HG03520 (cell line): ENCODE measurements at regions not wholly inside any gene's neighbourhood (a gene's known extent, or its start where the extent isn't known, plus 50 kb on each side); places are given as distances from the start of the nearest gene placed in this dataset.

ENCODE experiments used
- ATAC-seq: cut with Tn5 transposase; IDR thresholded peaks from one replicate; pipeline ENCODE4 v1.9.1; 2021; ENCODE audit warnings: mild to moderate bottlenecking, moderate library complexity; ENCODE audit not compliant: unreplicated experiment

- no peak for ATAC-seq
Measured at GRCh38 chr2:34373586-34374233, 774.6 kb upstream of the FAM98A start.

GRCh38 chr2:34372967-34373366 is 773.9 kb upstream of the FAM98A start:
- ATAC-seq: no peak

- ATAC-seq: no peak
Measured at GRCh38 chr2:34371711-34372110, 772.6 kb upstream of the FAM98A start.

DNA sequence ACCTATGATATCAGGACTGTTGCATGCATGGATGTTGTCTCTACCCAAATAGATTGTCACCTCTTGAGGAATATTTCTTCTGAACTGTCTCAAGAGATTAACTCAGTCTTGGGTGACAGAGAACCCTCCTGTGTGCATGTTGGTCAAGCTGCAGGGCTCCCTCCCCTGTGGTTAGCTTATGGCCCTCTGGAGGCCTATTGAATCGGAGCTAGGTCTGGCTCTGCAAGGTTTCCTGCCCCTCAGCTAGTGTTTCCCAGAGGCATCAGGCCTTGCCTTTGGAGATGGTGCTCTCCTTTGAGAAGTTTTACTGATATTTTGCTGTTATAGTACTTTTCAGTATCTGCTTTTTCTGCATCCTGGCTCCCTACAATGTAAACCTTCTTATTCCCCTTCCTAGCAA is 769.2 kb upstream of the FAM98A start:
- no peak for ATAC-seq

GRCh38 chr2:34365932-34366331 is 766.8 kb upstream of the FAM98A start:
- ATAC-seq: no peak

- no peak for ATAC-seq
Measured at GRCh38 chr2:34365512-34365911, 766.4 kb upstream of the FAM98A start.

DNA sequence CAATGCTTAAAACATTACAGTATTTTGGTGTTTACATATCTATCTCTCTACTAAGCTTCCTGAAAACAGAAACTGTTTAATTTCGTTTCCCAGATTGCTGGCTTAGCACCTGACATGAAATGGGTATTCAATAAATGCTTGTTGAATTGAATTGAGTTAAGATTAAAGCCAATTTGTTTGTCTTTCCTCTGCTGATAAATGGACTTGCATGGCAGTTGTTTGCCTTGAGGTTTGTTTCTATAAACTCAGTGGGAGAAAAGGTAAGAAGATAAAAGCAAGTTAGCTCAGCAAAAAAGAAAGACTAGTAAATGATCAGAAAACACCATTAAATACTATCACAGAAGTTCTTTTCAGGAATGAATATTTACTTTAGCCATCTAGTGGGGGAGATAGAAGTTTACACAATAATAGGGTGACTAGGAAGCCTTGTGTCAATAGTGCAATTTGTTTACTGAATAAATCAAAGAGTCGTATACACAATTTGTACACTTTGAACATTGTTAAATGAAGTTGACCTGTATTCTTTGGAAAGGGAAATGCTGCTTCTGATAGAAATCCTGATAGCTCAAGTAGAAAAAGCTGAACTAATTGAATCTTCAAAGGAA is 754.5 kb upstream of the FAM98A start:
- ATAC-seq: no peak

DNA sequence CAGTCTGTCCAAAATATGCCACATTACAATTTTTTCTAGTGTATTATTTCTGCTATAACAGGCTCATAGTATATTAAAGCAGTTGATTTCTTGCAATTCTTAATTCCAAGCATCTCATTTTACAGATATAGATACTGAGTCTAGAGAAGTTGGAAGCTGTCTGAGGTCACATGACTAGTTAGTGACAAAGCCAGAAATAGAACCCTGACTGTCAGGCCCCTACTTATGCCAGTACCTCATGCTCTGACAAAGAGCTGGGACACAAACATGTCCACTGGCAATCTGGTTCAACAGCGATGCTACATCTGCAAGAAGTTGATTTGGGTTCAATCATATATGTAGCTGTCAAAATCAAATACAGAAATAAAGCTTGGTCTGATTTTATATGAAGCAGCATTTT is 750.4 kb upstream of the FAM98A start:
- no peak for ATAC-seq

DNA sequence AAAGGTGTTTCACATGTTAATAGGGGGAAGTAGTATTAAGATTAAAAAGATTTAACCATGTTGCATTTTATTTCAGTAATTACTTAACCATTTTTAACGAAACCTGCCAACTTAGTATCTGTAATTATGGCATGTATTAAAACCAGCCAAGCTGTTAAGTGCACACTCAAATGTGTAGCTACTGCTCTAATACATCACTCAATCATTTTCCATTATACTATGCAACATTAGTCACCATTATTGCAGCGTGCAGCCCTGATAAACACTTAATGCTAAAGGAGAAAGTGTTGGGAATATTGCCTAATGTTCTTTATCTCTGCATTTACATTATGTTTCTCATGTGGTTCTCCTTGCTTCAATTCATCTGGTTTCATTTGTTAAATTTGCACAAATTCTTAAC is 745.9 kb upstream of the FAM98A start:
- ATAC-seq: no peak

GRCh38 chr2:34340307-34340706 is 741.2 kb upstream of the FAM98A start:
- ATAC-seq: no peak

GRCh38 chr2:34337735-34338134 is 738.6 kb upstream of the FAM98A start:
- ATAC-seq: no peak

DNA sequence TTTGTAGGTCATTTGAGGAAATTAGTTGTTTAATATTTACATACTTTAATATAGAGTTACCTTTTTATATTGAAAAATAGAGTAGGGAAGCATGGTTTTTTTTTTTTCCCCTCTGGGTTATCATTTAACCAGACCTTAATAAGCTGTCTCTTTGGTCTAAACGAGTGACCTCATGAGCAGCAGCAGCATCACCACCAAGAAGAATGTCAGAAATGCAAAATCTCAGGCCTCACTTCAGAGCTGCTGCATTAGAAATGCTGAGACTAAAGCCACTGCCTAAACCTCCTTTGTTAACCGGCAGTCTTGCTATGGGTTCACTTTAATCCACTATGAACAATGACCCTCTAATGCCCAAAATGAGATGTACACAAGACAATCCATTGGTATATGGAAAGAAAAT is 733.7 kb upstream of the FAM98A start:
- ATAC-seq: no peak

- no peak for ATAC-seq
Measured at GRCh38 chr2:34320056-34320455, 721.0 kb upstream of the FAM98A start.

- no peak for ATAC-seq
Measured at GRCh38 chr2:34317797-34318196, 718.7 kb upstream of the FAM98A start.

DNA sequence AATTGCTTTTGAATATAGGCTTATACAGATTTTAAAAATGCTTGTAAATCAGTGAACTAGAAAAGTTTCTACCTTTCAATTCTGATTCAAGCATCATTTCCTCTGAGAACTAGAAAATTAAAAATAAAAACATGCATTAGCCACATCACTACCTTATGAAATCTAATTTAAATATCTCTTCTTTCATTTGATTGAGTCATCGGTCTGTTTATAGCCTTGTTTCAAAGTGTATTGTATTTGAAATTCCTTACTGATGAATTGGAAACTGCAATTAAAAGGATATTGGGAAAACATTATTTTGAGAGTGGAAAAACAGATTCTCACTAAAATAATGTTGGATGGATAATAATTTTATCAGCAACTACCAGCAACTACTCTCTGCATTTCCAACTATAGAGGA is 717.7 kb upstream of the FAM98A start:
- ATAC-seq: no peak

GRCh38 chr2:34311816-34312215 is 712.7 kb upstream of the FAM98A start:
- ATAC-seq: no peak

DNA sequence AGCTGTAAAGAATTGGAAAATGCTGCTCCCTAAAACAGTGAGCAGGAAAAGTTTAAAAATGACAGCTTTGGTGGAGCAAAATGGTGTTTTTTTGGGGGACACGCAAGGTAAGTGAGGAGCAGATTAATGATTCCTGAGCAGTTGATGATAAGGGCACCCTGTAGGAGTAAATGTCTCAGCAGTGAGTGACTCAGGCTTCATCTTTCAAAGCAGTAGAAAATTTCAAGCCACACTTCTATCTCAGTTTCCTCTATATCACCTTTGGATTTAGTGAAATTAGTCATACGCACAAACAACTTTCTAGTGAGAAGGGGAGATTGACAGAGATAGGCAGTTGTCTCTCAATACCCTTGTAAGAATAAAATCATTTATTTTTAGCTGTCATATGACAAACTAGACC is 709.0 kb upstream of the FAM98A start:
- no peak for ATAC-seq

DNA sequence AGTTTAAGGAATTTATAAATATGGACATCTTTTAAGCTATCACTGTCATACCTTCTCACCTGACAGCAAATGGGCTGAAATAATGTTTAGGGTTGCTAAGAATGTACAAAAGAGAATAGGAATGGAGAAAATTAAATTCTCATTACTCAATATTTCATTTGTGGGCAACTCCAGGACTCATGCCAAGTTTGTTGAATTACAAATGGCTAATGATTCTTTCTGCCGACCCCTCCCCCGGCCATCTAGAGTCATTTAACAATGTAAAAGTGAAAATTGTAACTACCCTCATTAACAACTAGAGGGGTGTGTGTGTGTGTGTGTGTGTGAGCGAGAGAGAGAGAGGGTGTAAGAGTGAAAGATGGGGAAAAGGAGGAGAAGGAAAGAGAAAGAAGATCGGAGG is 708.5 kb upstream of the FAM98A start:
- no peak for ATAC-seq

GRCh38 chr2:34306745-34307144 is 707.6 kb upstream of the FAM98A start:
- ATAC-seq: no peak

GRCh38 chr2:34305587-34305986 is 706.5 kb upstream of the FAM98A start:
- no peak for ATAC-seq

DNA sequence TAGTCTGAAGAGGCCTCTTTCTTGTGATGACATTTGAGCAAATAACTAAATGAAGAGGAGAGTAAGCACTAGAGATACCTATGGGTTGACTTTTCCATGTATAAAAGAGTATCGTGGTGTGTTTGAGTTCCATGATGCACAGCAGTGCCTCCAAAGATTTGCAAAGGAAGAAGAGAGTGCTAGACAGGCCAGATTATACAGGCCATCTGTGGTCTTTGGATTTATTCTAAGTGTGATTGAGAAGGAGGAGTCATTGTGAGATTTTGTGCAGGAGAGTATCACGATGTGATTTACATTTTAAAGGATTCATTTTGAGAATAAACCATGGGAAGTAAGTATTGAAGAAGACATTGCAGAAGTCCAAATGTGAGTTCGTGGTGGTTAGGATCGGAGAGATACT is 695.9 kb upstream of the FAM98A start:
- no peak for ATAC-seq

- ATAC-seq: peak; percentile 78
Measured at GRCh38 chr2:34291076-34291475, 692.0 kb upstream of the FAM98A start.

GRCh38 chr2:34288016-34288415 is 688.9 kb upstream of the FAM98A start:
- ATAC-seq: no peak
